A549 (cell line): ENCODE measurements at regions not wholly inside any gene's neighbourhood (a gene's known extent, or its start where the extent isn't known, plus 50 kb on each side); places are given as distances from the start of the nearest gene placed in this dataset.

Experiments
- ESRRA ChIP-seq: fragments of 150-350 bp; IDR thresholded peaks from 2 replicates; pipeline ENCODE4 v1.6.1; 2014; ENCODE audit warnings: mild to moderate bottlenecking, low read length, borderline replicate concordance
- HOXA7 ChIP-seq: fragments of 250-450 bp; sonication (Bioruptor Pico); IDR thresholded peaks from 2 replicates; pipeline ENCODE4 v1.5.0; 2020; ENCODE audit warnings: mild to moderate bottlenecking, moderate library complexity
- POLR2A ChIP-seq: IDR thresholded peaks from 2 replicates; pipeline ENCODE4 v1.6.1; 2012; ENCODE audit warnings: mild to moderate bottlenecking, low read length
- POLR2AphosphoS2 ChIP-seq: conservative IDR thresholded peaks from 2 replicates; pipeline ENCODE4 v1.6.1; 2012; ENCODE audit warnings: low read length, improper control_type of control experiment, inconsistent platforms
- RAD21 ChIP-seq, 2 experiments: fragments of >200 bp in 1 of 2; sonication (Bioruptor Twin) in 1 of 2; formaldehyde crosslinking in 1 of 2; IDR thresholded peaks in 1 of 2; conservative IDR thresholded peaks in 1 of 2; 2 replicates in 1 of 2; 3 replicates in 1 of 2; pipeline ENCODE4 v1.6.1; 2012 to 2018; ENCODE audit warnings: inconsistent platforms in 1 of 2
- RARB ChIP-seq: fragments of 250-450 bp; sonication (Bioruptor Pico); IDR thresholded peaks from 2 replicates; pipeline ENCODE4 v1.8.0; 2021; ENCODE audit warnings: mild to moderate bottlenecking, moderate library complexity
- RNF2 ChIP-seq: fragments of 200-600 bp; sonication (generic); IDR thresholded peaks from 2 replicates; pipeline ENCODE4 v1.6.1; 2016; ENCODE audit warnings: low read depth, mild to moderate bottlenecking, antibody characterized with exemption, moderate library complexity, borderline replicate concordance
- ZFP36 ChIP-seq: fragments of 450-650 bp; IDR thresholded peaks from 2 replicates; pipeline ENCODE4 v1.6.1; 2014; ENCODE audit warnings: borderline replicate concordance; ENCODE audit not compliant: partially characterized antibody
- TF ChIP-seq, protein P1 (sequence below): IDR thresholded peaks from 2 replicates; pipeline ENCODE4 v1.6.1; 2012
- TF ChIP-seq, protein P2 (sequence below): fragments of >200 bp; sonication (Bioruptor Twin); formaldehyde crosslinking; IDR thresholded peaks from 3 replicates; pipeline ENCODE4 v1.5.1; 2016
- TF ChIP-seq, protein P3 (sequence below): fragments of >200 bp; sonication (Bioruptor Twin); formaldehyde crosslinking; IDR thresholded peaks from 2 replicates; pipeline ENCODE4 v1.6.1; 2016

DNA sequence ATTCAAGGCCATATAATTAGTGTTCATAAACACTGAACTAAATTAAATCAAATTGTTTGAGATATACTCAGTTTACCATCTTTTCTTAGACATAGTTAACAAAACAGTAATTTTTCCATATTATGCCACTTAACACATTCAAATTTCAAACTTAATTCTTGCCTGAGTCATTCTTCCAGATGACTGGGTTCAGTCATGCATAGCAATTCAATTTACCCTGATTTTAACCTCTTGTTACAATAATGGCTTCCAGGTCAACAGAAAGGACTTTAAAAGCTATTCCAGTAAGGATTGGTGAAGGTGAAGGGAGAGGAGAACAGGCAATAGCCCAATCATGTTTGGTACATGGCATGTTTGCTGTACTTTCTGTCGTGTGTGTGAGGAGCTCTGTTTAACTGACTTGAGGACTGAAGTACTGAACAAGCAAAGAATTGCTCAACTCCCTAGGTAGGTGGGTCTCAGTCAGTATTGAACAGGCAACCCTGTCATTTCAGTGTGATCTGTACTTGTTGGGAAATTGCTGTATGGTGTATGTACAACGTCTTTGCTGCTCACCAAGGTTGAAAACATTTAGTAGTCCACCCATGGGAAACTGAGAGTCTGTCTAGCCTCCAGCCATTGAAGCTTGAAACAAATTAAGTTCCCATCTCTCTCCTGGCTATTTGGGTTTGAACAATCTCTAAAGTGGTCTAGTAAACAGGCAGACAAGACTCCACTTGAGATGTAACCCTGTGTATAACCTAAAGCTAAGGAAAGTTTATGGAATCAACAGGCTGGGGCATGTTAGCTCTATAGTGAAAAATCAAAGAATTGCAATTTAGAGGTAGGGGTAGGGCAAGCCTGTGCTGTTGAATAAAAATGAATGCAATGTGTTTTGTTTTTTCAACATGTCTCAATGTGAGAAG is 327.2 kb downstream of the BTG1 start:
- TF ChIP-seq, protein P1, sequence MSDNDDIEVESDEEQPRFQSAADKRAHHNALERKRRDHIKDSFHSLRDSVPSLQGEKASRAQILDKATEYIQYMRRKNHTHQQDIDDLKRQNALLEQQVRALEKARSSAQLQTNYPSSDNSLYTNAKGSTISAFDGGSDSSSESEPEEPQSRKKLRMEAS, result no peak
- TF ChIP-seq, protein P2, sequence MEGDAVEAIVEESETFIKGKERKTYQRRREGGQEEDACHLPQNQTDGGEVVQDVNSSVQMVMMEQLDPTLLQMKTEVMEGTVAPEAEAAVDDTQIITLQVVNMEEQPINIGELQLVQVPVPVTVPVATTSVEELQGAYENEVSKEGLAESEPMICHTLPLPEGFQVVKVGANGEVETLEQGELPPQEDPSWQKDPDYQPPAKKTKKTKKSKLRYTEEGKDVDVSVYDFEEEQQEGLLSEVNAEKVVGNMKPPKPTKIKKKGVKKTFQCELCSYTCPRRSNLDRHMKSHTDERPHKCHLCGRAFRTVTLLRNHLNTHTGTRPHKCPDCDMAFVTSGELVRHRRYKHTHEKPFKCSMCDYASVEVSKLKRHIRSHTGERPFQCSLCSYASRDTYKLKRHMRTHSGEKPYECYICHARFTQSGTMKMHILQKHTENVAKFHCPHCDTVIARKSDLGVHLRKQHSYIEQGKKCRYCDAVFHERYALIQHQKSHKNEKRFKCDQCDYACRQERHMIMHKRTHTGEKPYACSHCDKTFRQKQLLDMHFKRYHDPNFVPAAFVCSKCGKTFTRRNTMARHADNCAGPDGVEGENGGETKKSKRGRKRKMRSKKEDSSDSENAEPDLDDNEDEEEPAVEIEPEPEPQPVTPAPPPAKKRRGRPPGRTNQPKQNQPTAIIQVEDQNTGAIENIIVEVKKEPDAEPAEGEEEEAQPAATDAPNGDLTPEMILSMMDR, result no peak
- TF ChIP-seq POLR2A (no peak), POLR2AphosphoS2 (no peak), HOXA7 (CRISPR knock-in tag) (no peak), ZFP36 (no peak), RAD21 (conservative IDR thresholded peaks at IDR 0.05 in 1 of 2, IDR thresholded peaks at IDR 0.05 in 1 of 2) (no peak), RARB (CRISPR knock-in tag) (no peak), ESRRA (no peak), RNF2 (no peak)
- TF ChIP-seq, protein P3, sequence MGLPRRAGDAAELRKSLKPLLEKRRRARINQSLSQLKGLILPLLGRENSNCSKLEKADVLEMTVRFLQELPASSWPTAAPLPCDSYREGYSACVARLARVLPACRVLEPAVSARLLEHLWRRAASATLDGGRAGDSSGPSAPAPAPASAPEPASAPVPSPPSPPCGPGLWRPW, result no peak
